ENCODE measurements at regions not wholly inside any gene's neighbourhood (a gene's known extent, or its start where the extent isn't known, plus 50 kb on each side); places are given as distances from the start of the nearest gene placed in this dataset.

- DNase-seq (ENCODE audit: low read depth in 2 of 2) = no peak
Measured at GRCh38 chr22:27337676-27338075, 463.9 kb downstream of the MN1 start.

GRCh38 chr22:27340047-27340446, 461.5 kb downstream of the MN1 start:
- no peak for DNase-seq (ENCODE audit: low read depth in 2 of 2)

GRCh38 chr22:27344546-27344945, 457.0 kb downstream of the MN1 start:
- DNase-seq (ENCODE audit: low read depth in 2 of 2) = no peak

- DNase-seq (ENCODE audit: low read depth in 2 of 2) = no peak
Measured at GRCh38 chr22:27345691-27346090, 455.9 kb downstream of the MN1 start.

- no peak for DNase-seq (ENCODE audit: low read depth in 2 of 2)
Measured at GRCh38 chr22:27347951-27348350, 453.6 kb downstream of the MN1 start.

GRCh38 chr22:27348634-27349033, 452.9 kb downstream of the MN1 start:
- DNase-seq (ENCODE audit: low read depth in 2 of 2) = no peak

- DNase-seq (ENCODE audit: low read depth in 2 of 2) = no peak
Measured at GRCh38 chr22:27349456-27349855, 452.1 kb downstream of the MN1 start.

- DNase-seq (ENCODE audit: low read depth in 2 of 2) = no peak
Measured at GRCh38 chr22:27350306-27350705, 451.2 kb downstream of the MN1 start.

- no peak for DNase-seq (ENCODE audit: low read depth in 2 of 2)
Measured at GRCh38 chr22:27352426-27352825, 449.1 kb downstream of the MN1 start.

- DNase-seq (ENCODE audit: low read depth in 2 of 2) = no peak
Measured at GRCh38 chr22:27358096-27358870, 443.3 kb downstream of the MN1 start.

GRCh38 chr22:27370269-27370668, 431.3 kb downstream of the MN1 start:
- no peak for DNase-seq (ENCODE audit: low read depth in 2 of 2)

GRCh38 chr22:27370987-27371386, 430.6 kb downstream of the MN1 start:
- DNase-seq (ENCODE audit: low read depth in 2 of 2) = no peak

- no peak for DNase-seq (ENCODE audit: low read depth in 2 of 2)
Measured at GRCh38 chr22:27372364-27372763, 429.2 kb downstream of the MN1 start.

GRCh38 chr22:27372969-27373670, 428.4 kb downstream of the MN1 start:
- DNase-seq (ENCODE audit: low read depth in 2 of 2) = no peak

GRCh38 chr22:27377501-27378295, 423.9 kb downstream of the MN1 start:
- DNase-seq (ENCODE audit: low read depth in 2 of 2) = no peak

- DNase-seq (ENCODE audit: low read depth in 2 of 2) = no peak
Measured at GRCh38 chr22:27378311-27378800, 423.2 kb downstream of the MN1 start.

- no peak for DNase-seq (ENCODE audit: low read depth in 2 of 2)
Measured at GRCh38 chr22:27378995-27379394, 422.6 kb downstream of the MN1 start.

GRCh38 chr22:27380855-27381254, 420.7 kb downstream of the MN1 start:
- no peak for DNase-seq (ENCODE audit: low read depth in 2 of 2)

- DNase-seq (ENCODE audit: low read depth in 2 of 2) = no peak
Measured at GRCh38 chr22:27381552-27381951, 420.0 kb downstream of the MN1 start.

- no peak for DNase-seq (ENCODE audit: low read depth in 2 of 2)
Measured at GRCh38 chr22:27381960-27382742, 419.4 kb downstream of the MN1 start.

GRCh38 chr22:27382947-27383346, 418.6 kb downstream of the MN1 start:
- DNase-seq (ENCODE audit: low read depth in 2 of 2) = no peak

GRCh38 chr22:27383896-27384295, 417.7 kb downstream of the MN1 start:
- no peak for DNase-seq (ENCODE audit: low read depth in 2 of 2)
